Body of pancreas (tissue), 4 donors: ENCODE measurements at regions not wholly inside any gene's neighbourhood (a gene's known extent, or its start where the extent isn't known, plus 50 kb on each side); places are given as distances from the start of the nearest gene placed in this dataset.

Experiments used
- ATAC-seq: fragments of 150-250 bp; one replicate; pipeline ENCODE4 v1.9.1; 2016
- DNase-seq, 4 donors: peaks; one replicate each; pipeline ENCODE4 v3.0.0-alpha.2; 2019
- H3K27ac ChIP-seq, 4 donors: fragments of 200-600 bp; sonication (generic); 1 replicate in 3 of 4; 2 replicates in 1 of 4; pipeline versions ENCODE4 v1.5.1 to v1.6.1; 2016 to 2019; ENCODE audit warnings: mild to moderate bottlenecking in 1 of 4, mixed read lengths in 1 of 4, moderate library complexity in 1 of 4
- H3K27me3 ChIP-seq, 2 donors: fragments of 200-600 bp; sonication (generic); one replicate each; pipeline ENCODE4 v1.6.0; 2016; ENCODE audit warnings: mild to moderate bottlenecking in 1 of 2
- H3K36me3 ChIP-seq, 2 donors: fragments of 200-600 bp; sonication (generic); replicated peaks in 1 of 2; 2 replicates each; pipeline ENCODE4 v1.5.1; 2016; ENCODE audit warnings: low read depth in 2 of 2; ENCODE audit not compliant: insufficient read depth in 1 of 2
- H3K4me1 ChIP-seq: fragments of 200-600 bp; sonication (generic); one replicate; pipeline ENCODE4 v1.6.0; 2016
- H3K4me3 ChIP-seq, 2 donors: fragments of 200-600 bp; sonication (generic); 1 replicate in 1 of 2; 2 replicates in 1 of 2; pipeline ENCODE4 v1.5.1; 2016 to 2019
- H3K9me3 ChIP-seq, 3 donors: fragments of 200-600 bp; sonication (generic); 1 replicate in 2 of 3; 2 replicates in 1 of 3; pipeline ENCODE4 v1.5.1; 2016
- POLR2A ChIP-seq, 3 donors: fragments of 450-650 bp; IDR thresholded peaks; one replicate each; pipeline ENCODE4 v1.6.1; 2016; ENCODE audit warnings: antibody characterized with exemption in 3 of 3, mild to moderate bottlenecking in 2 of 3
- WGBS, 2 donors: methylation state at CpG; one replicate each; pipeline ENCODE4 v1.1.5; 2017; 5-methylcytosine and 5-hydroxymethylcytosine counted together
- intact Hi-C: fragments of 100-400 bp; cut with DNase I; formaldehyde crosslinking; loops from one replicate; pipeline ENCODE4 v1.15.1; 2023
- TF ChIP-seq, protein P1 (sequence below), 7 experiments: fragments of 450-650 bp in 4 of 7; fragments of 200-600 bp in 3 of 7; sonication (generic) in 3 of 7; IDR thresholded peaks; one replicate each; pipeline ENCODE4 v1.5.1; 2016 to 2019; ENCODE audit warnings: antibody characterized with exemption in 7 of 7

DNA sequence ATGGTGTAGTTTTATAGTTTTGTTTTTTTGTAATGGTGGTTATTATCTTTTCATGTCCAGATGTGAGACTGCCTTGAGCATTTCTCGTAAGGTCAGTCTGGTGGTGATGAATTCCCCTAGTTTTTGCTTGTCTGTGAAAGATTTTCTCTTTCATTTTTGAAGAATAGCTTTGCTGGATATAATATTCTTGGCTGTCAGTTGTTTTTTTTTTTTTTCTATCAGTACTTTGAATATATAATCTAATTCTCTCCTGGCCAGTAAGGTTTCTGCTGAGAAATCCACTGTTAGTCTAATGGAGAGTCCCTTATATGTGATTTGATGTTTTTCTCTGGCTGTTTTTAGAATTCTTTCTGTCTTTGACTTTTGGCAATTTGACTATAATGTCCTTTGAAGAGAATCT is 106.9 kb downstream of the CARTPT start:
- H3K36me3 ChIP-seq: no peaks in the 10 kb centered on the region
- H3K4me3 ChIP-seq: no peak overlapping the region
- H3K27ac ChIP-seq: no peak overlapping the region
- H3K4me1 ChIP-seq: peaks cover 9% of the 10 kb centered on the region
- WGBS, 2 donors: 84% methylated on average over 1 of the region's 1 CpG
- H3K27me3 ChIP-seq: no peaks in the 10 kb centered on the region
- intact Hi-C loops: no loop called here
- DNase-seq: no peak
- TF ChIP-seq, protein P1, sequence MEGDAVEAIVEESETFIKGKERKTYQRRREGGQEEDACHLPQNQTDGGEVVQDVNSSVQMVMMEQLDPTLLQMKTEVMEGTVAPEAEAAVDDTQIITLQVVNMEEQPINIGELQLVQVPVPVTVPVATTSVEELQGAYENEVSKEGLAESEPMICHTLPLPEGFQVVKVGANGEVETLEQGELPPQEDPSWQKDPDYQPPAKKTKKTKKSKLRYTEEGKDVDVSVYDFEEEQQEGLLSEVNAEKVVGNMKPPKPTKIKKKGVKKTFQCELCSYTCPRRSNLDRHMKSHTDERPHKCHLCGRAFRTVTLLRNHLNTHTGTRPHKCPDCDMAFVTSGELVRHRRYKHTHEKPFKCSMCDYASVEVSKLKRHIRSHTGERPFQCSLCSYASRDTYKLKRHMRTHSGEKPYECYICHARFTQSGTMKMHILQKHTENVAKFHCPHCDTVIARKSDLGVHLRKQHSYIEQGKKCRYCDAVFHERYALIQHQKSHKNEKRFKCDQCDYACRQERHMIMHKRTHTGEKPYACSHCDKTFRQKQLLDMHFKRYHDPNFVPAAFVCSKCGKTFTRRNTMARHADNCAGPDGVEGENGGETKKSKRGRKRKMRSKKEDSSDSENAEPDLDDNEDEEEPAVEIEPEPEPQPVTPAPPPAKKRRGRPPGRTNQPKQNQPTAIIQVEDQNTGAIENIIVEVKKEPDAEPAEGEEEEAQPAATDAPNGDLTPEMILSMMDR (IDR thresholded peaks at IDR 0.05): no peak
- no peak for TF ChIP-seq POLR2A (IDR thresholded peaks at IDR 0.05)
- no peak for ATAC-seq
- H3K9me3 ChIP-seq: no peaks in the 10 kb centered on the region

DNA sequence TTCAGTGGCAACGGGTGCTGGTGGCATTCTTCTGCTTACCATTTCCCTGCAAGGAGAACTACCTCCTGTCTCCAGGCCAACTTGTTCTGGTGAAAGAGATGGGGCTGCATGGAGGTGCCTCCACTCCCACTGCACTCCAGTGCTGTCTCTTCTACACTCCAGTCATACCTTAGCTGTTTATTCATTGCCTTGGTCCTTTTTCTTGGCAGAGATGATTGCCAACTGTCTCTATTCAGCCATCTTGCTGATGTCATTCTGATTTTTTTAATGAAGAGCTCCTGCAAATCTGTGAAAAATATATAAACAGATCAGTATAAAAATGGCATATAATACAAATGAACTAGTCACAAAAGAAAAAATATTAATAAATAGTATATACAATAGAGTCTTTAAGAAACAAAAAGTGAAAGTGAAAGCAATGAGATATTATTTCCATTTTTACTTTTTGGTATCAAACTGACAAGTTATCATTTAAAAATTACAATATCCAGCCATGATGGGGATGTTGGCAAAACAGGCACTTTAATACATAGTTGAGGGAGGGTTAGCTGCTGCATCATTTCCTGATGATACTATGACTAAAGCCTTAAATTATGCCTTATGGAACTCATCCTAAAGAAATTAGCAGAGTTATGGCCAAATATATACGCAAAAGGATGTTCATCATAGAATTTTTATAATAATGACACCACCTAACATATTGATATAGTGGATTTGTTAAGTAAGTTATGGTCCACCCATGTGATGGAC is 109.4 kb downstream of the CARTPT start:
- WGBS, 2 donors: 65 to 88% methylated on average over 2 of the region's 2 CpGs
- Histone ChIP-seq H3K36me3 (no peaks in the 10 kb centered on the region), H3K9me3 (no peaks in the 10 kb centered on the region), H3K4me3 (no peak overlapping the region), H3K4me1 (peaks cover 12% of the 10 kb centered on the region), H3K27ac (no peak overlapping the region), H3K27me3 (no peaks in the 10 kb centered on the region)
- ATAC-seq (no peak), DNase-seq (no peak)
- TF ChIP-seq, protein P1 (IDR thresholded peaks at IDR 0.05): no peak
- TF ChIP-seq POLR2A (IDR thresholded peaks at IDR 0.05): no peak
- intact Hi-C loops: no loop called here

DNA sequence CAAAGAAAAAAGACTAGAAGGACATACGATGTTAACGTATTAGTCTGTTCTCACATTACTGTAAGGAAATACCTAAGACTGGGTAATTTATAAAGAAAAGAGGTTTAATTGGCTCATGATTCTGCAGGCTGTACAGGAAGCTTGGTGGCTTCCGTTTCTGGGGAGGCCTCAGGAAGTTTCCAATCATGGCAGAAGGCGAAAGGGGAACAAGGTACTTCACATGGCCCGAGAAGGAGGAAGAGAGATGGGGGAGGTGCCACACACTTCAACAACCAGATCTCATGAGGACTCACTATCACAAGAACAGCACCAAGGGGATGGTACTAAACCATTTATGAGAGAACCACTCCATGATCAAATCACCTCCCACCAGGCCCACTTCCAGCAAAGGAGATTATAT is 110.1 kb downstream of the CARTPT start:
- Histone ChIP-seq H3K36me3 (no peaks in the 10 kb centered on the region), H3K9me3 (no peaks in the 10 kb centered on the region), H3K4me1 (peaks cover 12% of the 10 kb centered on the region), H3K27me3 (no peaks in the 10 kb centered on the region), H3K27ac (no peak overlapping the region), H3K4me3 (no peak overlapping the region)
- intact Hi-C loops: no loop called here
- DNase-seq (no peak), ATAC-seq (no peak)
- 72 to 89% methylated on average over 5 of the region's 5 CpGs for WGBS, 2 donors
- no peak for TF ChIP-seq POLR2A (IDR thresholded peaks at IDR 0.05)
- TF ChIP-seq, protein P1 (IDR thresholded peaks at IDR 0.05): no peak

DNA sequence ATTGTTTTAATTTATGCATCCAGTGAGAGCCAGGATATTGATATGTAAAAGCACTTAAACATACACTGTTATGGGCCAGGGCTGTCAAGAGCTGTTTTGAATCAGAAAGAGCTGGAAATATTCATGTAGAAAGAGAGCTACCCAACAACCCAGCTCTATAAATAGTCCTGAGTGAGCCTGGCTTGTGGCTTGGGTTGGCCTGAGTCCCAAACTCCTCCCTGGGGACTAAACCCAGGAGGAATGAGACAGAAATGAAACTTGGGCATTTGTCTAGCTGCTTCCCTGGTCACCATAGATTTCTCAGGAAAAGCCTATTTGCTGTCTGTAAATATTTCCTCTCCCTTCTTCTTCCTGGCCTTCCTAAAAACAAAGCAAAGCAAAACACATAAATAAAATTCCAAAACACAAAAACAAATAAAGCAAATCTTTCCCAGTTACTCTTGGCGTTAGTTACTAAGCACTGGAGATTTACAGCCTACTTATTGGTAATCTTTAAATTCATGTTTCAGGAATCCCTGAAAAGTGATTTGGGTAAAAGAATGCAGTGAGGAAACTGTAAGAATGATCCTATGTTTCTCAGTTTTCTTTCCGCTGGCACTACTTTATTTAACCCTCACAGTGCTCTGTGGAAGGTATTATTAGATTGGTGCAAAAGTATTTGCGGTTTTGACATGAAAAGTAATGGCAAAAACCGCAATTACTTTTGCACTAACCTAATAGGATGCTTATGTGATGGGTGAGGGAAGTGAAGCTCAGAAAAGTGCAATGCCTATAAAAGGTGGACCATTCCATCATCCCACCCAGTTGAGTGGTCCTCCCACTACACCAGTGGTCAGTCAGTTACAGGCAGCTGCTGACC is 111.8 kb downstream of the CARTPT start:
- Histone ChIP-seq H3K4me3 (no peak overlapping the region), H3K9me3 (no peaks in the 10 kb centered on the region), H3K4me1 (peaks cover 12% of the 10 kb centered on the region), H3K27ac (peak overlapping the region in 1 of 4 donors; percentile 12), H3K36me3 (no peaks in the 10 kb centered on the region), H3K27me3 (no peaks in the 10 kb centered on the region)
- intact Hi-C loops: no loop called here
- 54 to 62% methylated on average over 4 of the region's 4 CpGs for WGBS, 2 donors
- DNase-seq (peak; percentile 57 to 77 (median 70)), ATAC-seq (peak; percentile 55)
- TF ChIP-seq, protein P1 (IDR thresholded peaks at IDR 0.05): no peak
- no peak for TF ChIP-seq POLR2A (IDR thresholded peaks at IDR 0.05)
